ENCODE measurements at regions not wholly inside any gene's neighbourhood (a gene's known extent, or its start where the extent isn't known, plus 50 kb on each side); places are given as distances from the start of the nearest gene placed in this dataset.

GRCh38 chr1:29973406-29973805 lies 737.1 kb downstream of the PTPRU start:
- no peak for DNase-seq

- no peak for DNase-seq
Observed at GRCh38 chr1:29972421-29973053, 736.2 kb downstream of the PTPRU start.

GRCh38 chr1:29971703-29972102 lies 735.4 kb downstream of the PTPRU start:
- no peak for DNase-seq

- no peak for DNase-seq
Observed at GRCh38 chr1:29970747-29971325, 734.5 kb downstream of the PTPRU start.

- no peak for DNase-seq
Observed at GRCh38 chr1:29969576-29969975, 733.3 kb downstream of the PTPRU start.

- DNase-seq = no peak
Observed at GRCh38 chr1:29967261-29967660, 730.9 kb downstream of the PTPRU start.

GRCh38 chr1:29966526-29967045 lies 730.3 kb downstream of the PTPRU start:
- DNase-seq = no peak

- no peak for DNase-seq
Observed at GRCh38 chr1:29964718-29965533, 728.6 kb downstream of the PTPRU start.

- no peak for DNase-seq
Observed at GRCh38 chr1:29963946-29964345, 727.6 kb downstream of the PTPRU start.

GRCh38 chr1:29962831-29963247 lies 726.5 kb downstream of the PTPRU start:
- no peak for DNase-seq

GRCh38 chr1:29962336-29962735 lies 726.0 kb downstream of the PTPRU start:
- DNase-seq = no peak

- no peak for DNase-seq
Observed at GRCh38 chr1:29961293-29962059, 725.2 kb downstream of the PTPRU start.

- DNase-seq = no peak
Observed at GRCh38 chr1:29960876-29961275, 724.6 kb downstream of the PTPRU start.

GRCh38 chr1:29960156-29960755 lies 723.9 kb downstream of the PTPRU start:
- DNase-seq = no peak

GRCh38 chr1:29959356-29959755 lies 723.0 kb downstream of the PTPRU start:
- DNase-seq = no peak

- no peak for DNase-seq
Observed at GRCh38 chr1:29958271-29958670, 721.9 kb downstream of the PTPRU start.

- DNase-seq = no peak
Observed at GRCh38 chr1:29956349-29957030, 720.2 kb downstream of the PTPRU start.

- no peak for DNase-seq
Observed at GRCh38 chr1:29954591-29954990, 718.3 kb downstream of the PTPRU start.

- DNase-seq = no peak
Observed at GRCh38 chr1:29953961-29954360, 717.6 kb downstream of the PTPRU start.

- DNase-seq = no peak
Observed at GRCh38 chr1:29949676-29950075, 713.4 kb downstream of the PTPRU start.

- DNase-seq = no peak
Observed at GRCh38 chr1:29948581-29948980, 712.3 kb downstream of the PTPRU start.

GRCh38 chr1:29946057-29946456 lies 709.7 kb downstream of the PTPRU start:
- DNase-seq = no peak
